PC-3 (cell line): ENCODE measurements at regions not wholly inside any gene's neighbourhood (a gene's known extent, or its start where the extent isn't known, plus 50 kb on each side); places are given as distances from the start of the nearest gene placed in this dataset.

Source experiments
- ATAC-seq: fragments of 200-7000 bp; cut with Tn5 transposase; 2 replicates; pipeline ENCODE4 v1.9.1; 2020; ENCODE audit warnings: mild to moderate bottlenecking, moderate library complexity
- BruUV-seq: library from RNA; stranded (reverse); fragments of 400-500 nt; replicated peaks from 2 replicates; lab custom pipeline; 2021; lab: Mats Ljungman, UMichigan
- CTCF ChIA-PET: fragments of 300-600 bp; sonication (Branson Sonifier 250); formaldehyde crosslinking; loops from one replicate; lab custom pipeline; 2022; ENCODE audit warnings: antibody characterized with exemption; lab: Charles Lee
- POLR2A ChIA-PET: fragments of 300-600 bp; sonication (Branson Sonifier 250); formaldehyde crosslinking; loops from one replicate; lab custom pipeline; 2022; ENCODE audit warnings: antibody characterized with exemption; ENCODE audit not compliant: unreplicated experiment; lab: Charles Lee
- DNase-seq: peaks from one replicate; pipeline ENCODE4 v3.0.0-alpha.2; 2015
- H2AFZ ChIP-seq: fragments of 300-600 bp; sonication (generic); 2 replicates; pipeline ENCODE4 v1.6.0; 2016; ENCODE audit warnings: antibody characterized with exemption, low read length
- H3F3A ChIP-seq: fragments of 300-600 bp; sonication (generic); one replicate; pipeline ENCODE4 v1.6.0; 2017; ENCODE audit warnings: antibody characterized with exemption, low read length, control low read depth, mild to moderate bottlenecking; ENCODE audit not compliant: unreplicated experiment
- H3K27ac ChIP-seq: fragments of 300-600 bp; sonication (generic); 2 replicates; pipeline ENCODE4 v1.5.1; 2016; ENCODE audit warnings: mild to moderate bottlenecking, low read length
- H3K27me3 ChIP-seq: fragments of 300-600 bp; sonication (generic); 2 replicates; pipeline ENCODE4 v1.6.1; 2016; ENCODE audit warnings: low read length, mixed read lengths
- H3K36me3 ChIP-seq: fragments of 300-600 bp; sonication (generic); 2 replicates; pipeline ENCODE4 v1.6.1; 2016; ENCODE audit warnings: low read depth, mixed run types, low read length, mixed read lengths
- H3K4me1 ChIP-seq: fragments of 300-600 bp; sonication (generic); 2 replicates; pipeline ENCODE4 v1.5.1; 2016; ENCODE audit warnings: low read length; ENCODE audit not compliant: insufficient read depth
- H3K4me2 ChIP-seq: fragments of 300-600 bp; sonication (generic); 2 replicates; pipeline ENCODE4 v1.6.0; 2016; ENCODE audit warnings: low read length
- H3K4me3 ChIP-seq: fragments of 300-600 bp; sonication (generic); 2 replicates; pipeline ENCODE4 v1.5.1; 2016; ENCODE audit warnings: mild to moderate bottlenecking, low read length, mixed read lengths
- H3K79me2 ChIP-seq: fragments of 300-600 bp; sonication (generic); 2 replicates; pipeline ENCODE4 v1.6.1; 2017; ENCODE audit warnings: low read length, mixed read lengths
- H3K9ac ChIP-seq: fragments of 300-600 bp; sonication (generic); 2 replicates; pipeline ENCODE4 v1.6.0; 2016; ENCODE audit warnings: mild to moderate bottlenecking, low read length
- H3K9me2 ChIP-seq: fragments of 300-600 bp; sonication (generic); replicated peaks from 2 replicates; pipeline ENCODE4 v1.6.1; 2016; ENCODE audit warnings: mixed run types, low read length, mixed read lengths
- H3K9me3 ChIP-seq: fragments of 300-600 bp; sonication (generic); 2 replicates; pipeline ENCODE4 v1.6.1; 2016; ENCODE audit warnings: low read length, mixed read lengths
- H4K20me1 ChIP-seq: fragments of 300-600 bp; sonication (generic); 2 replicates; pipeline ENCODE4 v1.6.1; 2016; ENCODE audit warnings: low read length, mixed read lengths
- EZH2 ChIP-seq: fragments of 300-600 bp; sonication (generic); IDR thresholded peaks from one replicate; pipeline ENCODE4 v1.6.1; 2017; ENCODE audit warnings: antibody characterized with exemption, mild to moderate bottlenecking, low read length; ENCODE audit not compliant: unreplicated experiment
- EZH2phosphoT487 ChIP-seq: fragments of 300-600 bp; sonication (generic); IDR thresholded peaks from 2 replicates; pipeline ENCODE4 v1.6.1; 2018; ENCODE audit warnings: mild to moderate bottlenecking, antibody characterized with exemption, low read length, borderline replicate concordance
- intact Hi-C: fragments of 100-400 bp; cut with micrococcal nuclease; formaldehyde crosslinking; loops from 2 replicates; pipeline ENCODE4 v1.9.0; 2023
- TF ChIP-seq, protein P1 (sequence below): fragments of 300-600 bp; sonication (generic); conservative IDR thresholded peaks from 2 replicates; pipeline ENCODE4 v1.5.1; 2017; ENCODE audit warnings: antibody characterized with exemption, low read depth, mild to moderate bottlenecking, low read length

- ATAC-seq: no peak
- ChIA-PET POLR2A (no interaction called here), CTCF (no interaction called here)
Measured at GRCh38 chr9:81032831-81033230, 656.5 kb downstream of the TLE1 start.

DNA sequence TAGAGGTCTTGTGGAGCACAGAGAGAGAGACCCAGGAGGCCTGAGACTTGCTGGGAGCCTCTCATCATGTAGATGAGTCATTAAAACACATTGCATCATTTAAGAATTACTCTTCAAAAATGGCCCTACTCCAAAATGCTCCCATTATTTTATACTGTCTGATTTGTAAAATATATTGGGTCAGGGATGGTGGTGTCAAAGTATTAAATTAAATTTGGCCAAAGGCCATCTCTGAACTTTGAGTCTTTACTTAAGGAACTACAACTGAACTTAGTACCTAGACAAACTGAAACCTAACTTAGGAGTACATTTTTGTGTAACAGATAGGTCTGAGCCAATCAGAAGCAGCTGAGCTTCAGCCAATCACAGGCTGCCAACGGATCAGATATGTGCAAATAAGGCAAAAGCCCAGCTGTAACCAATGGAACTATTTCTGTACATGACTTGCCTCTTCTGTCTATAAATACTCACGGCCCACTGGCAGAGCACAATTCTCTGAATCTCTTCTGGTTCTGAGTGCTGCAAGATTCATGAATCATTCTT, 657.2 kb downstream of the TLE1 start:
- Histone ChIP-seq H2AFZ (no peak overlapping the region), H3K9ac (no peak overlapping the region), H3K9me2 (no peaks in the 10 kb centered on the region), H3K27ac (peak overlapping the region; percentile 72), H3K4me2 (peak overlapping the region; percentile 34; the same call in 1 of the 2 replicates), H3K27me3 (no peaks in the 10 kb centered on the region), H3K4me3 (no peak overlapping the region), H3F3A (no peaks in the 10 kb centered on the region), H4K20me1 (no peaks in the 10 kb centered on the region), H3K4me1 (peaks cover 28% of the 10 kb centered on the region), H3K36me3 (no peaks in the 10 kb centered on the region), H3K79me2 (no peaks in the 10 kb centered on the region), H3K9me3 (no peaks in the 10 kb centered on the region)
- intact Hi-C loops: no loop called here
- ATAC-seq: no peak
- CTCF ChIA-PET: no interaction called here
- DNase-seq: peak; percentile 57
- no peak for TF ChIP-seq EZH2
- TF ChIP-seq, protein P1, sequence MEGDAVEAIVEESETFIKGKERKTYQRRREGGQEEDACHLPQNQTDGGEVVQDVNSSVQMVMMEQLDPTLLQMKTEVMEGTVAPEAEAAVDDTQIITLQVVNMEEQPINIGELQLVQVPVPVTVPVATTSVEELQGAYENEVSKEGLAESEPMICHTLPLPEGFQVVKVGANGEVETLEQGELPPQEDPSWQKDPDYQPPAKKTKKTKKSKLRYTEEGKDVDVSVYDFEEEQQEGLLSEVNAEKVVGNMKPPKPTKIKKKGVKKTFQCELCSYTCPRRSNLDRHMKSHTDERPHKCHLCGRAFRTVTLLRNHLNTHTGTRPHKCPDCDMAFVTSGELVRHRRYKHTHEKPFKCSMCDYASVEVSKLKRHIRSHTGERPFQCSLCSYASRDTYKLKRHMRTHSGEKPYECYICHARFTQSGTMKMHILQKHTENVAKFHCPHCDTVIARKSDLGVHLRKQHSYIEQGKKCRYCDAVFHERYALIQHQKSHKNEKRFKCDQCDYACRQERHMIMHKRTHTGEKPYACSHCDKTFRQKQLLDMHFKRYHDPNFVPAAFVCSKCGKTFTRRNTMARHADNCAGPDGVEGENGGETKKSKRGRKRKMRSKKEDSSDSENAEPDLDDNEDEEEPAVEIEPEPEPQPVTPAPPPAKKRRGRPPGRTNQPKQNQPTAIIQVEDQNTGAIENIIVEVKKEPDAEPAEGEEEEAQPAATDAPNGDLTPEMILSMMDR: no peak
- BruUV-seq: no TSS peak
- POLR2A ChIA-PET: no interaction called here

More at GRCh38 chr9:81032831-81033230, 656.5 kb downstream of the TLE1 start:
- H3K36me3 ChIP-seq: no peaks in the 10 kb centered on the region
- no peak for DNase-seq
- no peak overlapping the region for H2AFZ ChIP-seq
- H3K27ac ChIP-seq: no peak overlapping the region
- H3K79me2 ChIP-seq: no peaks in the 10 kb centered on the region
- H3K27me3 ChIP-seq: no peaks in the 10 kb centered on the region
- no peaks in the 10 kb centered on the region for H3F3A ChIP-seq
- H3K4me1 ChIP-seq: peaks cover 25% of the 10 kb centered on the region
- H3K9me3 ChIP-seq: no peaks in the 10 kb centered on the region
- no peak overlapping the region for H3K4me3 ChIP-seq
- no peaks in the 10 kb centered on the region for H4K20me1 ChIP-seq
- no TSS peak for BruUV-seq
- TF ChIP-seq, protein P1: no peak
- TF ChIP-seq EZH2 (no peak), EZH2phosphoT487 (no peak)
- H3K4me2 ChIP-seq: no peak overlapping the region
- H3K9ac ChIP-seq: no peak overlapping the region
- intact Hi-C loops: no loop called here
- H3K9me2 ChIP-seq: no peaks in the 10 kb centered on the region

GRCh38 chr9:81031422-81032029, 657.8 kb downstream of the TLE1 start:
- Histone ChIP-seq H3K9me2 (no peaks in the 10 kb centered on the region), H4K20me1 (no peaks in the 10 kb centered on the region), H2AFZ (no peak overlapping the region), H3K4me1 (peaks cover 28% of the 10 kb centered on the region), H3K4me2 (peak overlapping the region; percentile 34; the same call in 1 of the 2 replicates), H3K9me3 (no peaks in the 10 kb centered on the region), H3K79me2 (no peaks in the 10 kb centered on the region), H3K27me3 (no peaks in the 10 kb centered on the region), H3K27ac (peak overlapping the region; percentile 72), H3K4me3 (no peak overlapping the region), H3F3A (no peaks in the 10 kb centered on the region), H3K9ac (no peak overlapping the region), H3K36me3 (no peaks in the 10 kb centered on the region)
- DNase-seq: no peak
- ATAC-seq: no peak
- ChIA-PET CTCF (no interaction called here), POLR2A (no interaction called here)
- no TSS peak for BruUV-seq
- TF ChIP-seq EZH2: no peak
- TF ChIP-seq, protein P1: no peak
- TF ChIP-seq EZH2phosphoT487: no peak
- intact Hi-C loops: no loop called here
